Neural cell (in vitro differentiated cells): ENCODE measurements at regions not wholly inside any gene's neighbourhood (a gene's known extent, or its start where the extent isn't known, plus 50 kb on each side); places are given as distances from the start of the nearest gene placed in this dataset.

ENCODE experiments used
- H2AFZ ChIP-seq: fragments of 200-600, 300-800 bp; sonication (generic), shearing (Covaris generic); 2 replicates; pipeline ENCODE4 v1.6.0; 2014; ENCODE audit warnings: low read depth, mild to moderate bottlenecking, antibody characterized with exemption, low read length, moderate library complexity
- H3F3A ChIP-seq: fragments of 200-600 bp; shearing (Covaris generic); 2 replicates; pipeline ENCODE4 v1.6.1; 2016; ENCODE audit warnings: mild to moderate bottlenecking, moderate library complexity, mixed read lengths, antibody characterized with exemption, low read length; ENCODE audit not compliant: insufficient read depth, poor library complexity, severe bottlenecking
- H3K27ac ChIP-seq: fragments of 200-600, 300-800 bp; sonication (generic), shearing (Covaris generic); 2 replicates; pipeline ENCODE4 v1.5.1; 2014; ENCODE audit warnings: mild to moderate bottlenecking, low read length, moderate library complexity
- H3K27me3 ChIP-seq: fragments of 300-800, 200-600 bp; sonication (generic), shearing (Covaris generic); 2 replicates; pipeline ENCODE4 v1.6.0; 2014; ENCODE audit warnings: mild to moderate bottlenecking, low read depth, low read length, moderate library complexity; ENCODE audit not compliant: insufficient read depth
- H3K36me3 ChIP-seq: fragments of 300-800, 200-600 bp; sonication (generic), shearing (Covaris generic); 2 replicates; pipeline ENCODE4 v1.5.1; 2014; ENCODE audit warnings: mild to moderate bottlenecking, antibody characterized with exemption, low read length, moderate library complexity; ENCODE audit not compliant: insufficient read depth
- H3K4me2 ChIP-seq: fragments of 300-800, 200-600 bp; sonication (generic), shearing (Covaris generic); 2 replicates; pipeline ENCODE4 v1.6.0; 2014; ENCODE audit warnings: mild to moderate bottlenecking, low read length
- H3K4me3 ChIP-seq: fragments of 300-800, 200-600 bp; sonication (generic), shearing (Covaris generic); 2 replicates; pipeline ENCODE4 v1.5.1; 2014; ENCODE audit warnings: mild to moderate bottlenecking, low read length, moderate library complexity
- H3K79me2 ChIP-seq: fragments of 200-600 bp; shearing (Covaris generic); replicated peaks from 2 replicates; pipeline ENCODE4 v1.6.0; 2014; ENCODE audit warnings: mild to moderate bottlenecking, low read length, moderate library complexity; ENCODE audit not compliant: insufficient read depth
- H3K9ac ChIP-seq: fragments of 300-800, 200-600 bp; sonication (generic), shearing (Covaris generic); 2 replicates; pipeline ENCODE4 v1.6.1; 2016; ENCODE audit warnings: mild to moderate bottlenecking, low read length, mixed read lengths
- H3K9me2 ChIP-seq: fragments of 200-600 bp; shearing (Covaris generic); 2 replicates; pipeline ENCODE4 v1.6.1; 2016; ENCODE audit warnings: mild to moderate bottlenecking, low read length, mixed read lengths; ENCODE audit not compliant: insufficient read depth
- H3K9me3 ChIP-seq: fragments of 200-600, 300-800 bp; sonication (generic), shearing (Covaris generic); 2 replicates; pipeline ENCODE4 v1.6.1; 2016; ENCODE audit warnings: mild to moderate bottlenecking, mixed run types, low read length, moderate library complexity, mixed read lengths
- H4K20me1 ChIP-seq: fragments of 200-600 bp; shearing (Covaris generic); 2 replicates; pipeline ENCODE4 v1.6.1; 2016; ENCODE audit warnings: mild to moderate bottlenecking, mixed run types; ENCODE audit not compliant: insufficient read depth
- CTCF ChIP-seq: fragments of 450-650 bp; IDR thresholded peaks from 2 replicates; pipeline ENCODE4 v1.5.1; 2014; ENCODE audit warnings: antibody characterized with exemption, mild to moderate bottlenecking, moderate library complexity; ENCODE audit not compliant: poor library complexity, severe bottlenecking
- EP300 ChIP-seq: fragments of 450-650 bp; conservative IDR thresholded peaks from 2 replicates; pipeline ENCODE4 v1.6.1; 2014; ENCODE audit warnings: antibody characterized with exemption, mild to moderate bottlenecking, moderate library complexity; ENCODE audit not compliant: poor library complexity, severe bottlenecking
- EZH2 ChIP-seq: fragments of 200-600, 300-800 bp; shearing (Covaris generic), sonication (generic); IDR thresholded peaks from 2 replicates; pipeline ENCODE4 v1.6.1; 2014; ENCODE audit warnings: antibody characterized with exemption, low read length, borderline replicate concordance, mild to moderate bottlenecking; ENCODE audit not compliant: insufficient read depth, poor library complexity, severe bottlenecking
- MXI1 ChIP-seq: fragments of 450-650 bp; conservative IDR thresholded peaks from 2 replicates; pipeline ENCODE4 v1.6.1; 2014; ENCODE audit warnings: antibody characterized with exemption, mild to moderate bottlenecking; ENCODE audit not compliant: poor library complexity, severe bottlenecking
- POLR2AphosphoS5 ChIP-seq: IDR thresholded peaks from 2 replicates; pipeline ENCODE4 v1.6.1; 2012
- RAD21 ChIP-seq: fragments of 450-650 bp; conservative IDR thresholded peaks from 2 replicates; pipeline ENCODE4 v1.6.1; 2014; ENCODE audit warnings: antibody characterized with exemption, mild to moderate bottlenecking, moderate library complexity
- REST ChIP-seq: IDR thresholded peaks from 2 replicates; pipeline ENCODE4 v1.6.1; 2012; ENCODE audit warnings: borderline replicate concordance
- SMC3 ChIP-seq: fragments of 450-650 bp; conservative IDR thresholded peaks from 2 replicates; pipeline ENCODE4 v1.6.1; 2014; ENCODE audit warnings: antibody characterized with exemption, mild to moderate bottlenecking, moderate library complexity; ENCODE audit not compliant: poor library complexity
- TAF1 ChIP-seq: IDR thresholded peaks from 2 replicates; pipeline ENCODE4 v1.6.1; 2012; ENCODE audit warnings: low read depth

DNA sequence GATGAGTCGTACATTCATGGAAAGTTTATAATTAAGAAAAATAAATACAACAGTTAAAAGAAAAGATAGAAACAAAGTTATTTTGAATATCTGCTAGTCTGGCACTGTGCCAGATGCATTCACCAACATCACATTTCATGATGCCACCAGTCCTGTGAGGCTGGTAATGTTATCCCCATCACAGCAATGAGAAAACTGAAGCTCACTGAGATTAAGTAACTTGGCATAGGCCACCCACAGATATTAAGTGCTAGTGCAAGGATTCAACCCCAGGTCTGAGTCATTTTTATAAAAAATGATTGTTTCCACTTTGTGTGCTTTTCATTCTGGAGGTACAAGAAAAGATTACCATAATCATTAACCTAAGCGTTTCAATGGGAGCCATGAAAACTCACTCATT, 65.0 kb upstream of the IL15 start:
- Histone ChIP-seq H3F3A (no peaks in the 10 kb centered on the region), H3K9ac (no peak overlapping the region), H2AFZ (no peak overlapping the region), H3K79me2 (no peaks in the 10 kb centered on the region), H3K9me2 (no peaks in the 10 kb centered on the region), H3K27ac (no peak overlapping the region), H3K36me3 (no peaks in the 10 kb centered on the region), H3K4me2 (no peak overlapping the region), H4K20me1 (no peaks in the 10 kb centered on the region), H3K27me3 (no peaks in the 10 kb centered on the region), H3K4me3 (no peak overlapping the region), H3K9me3 (no peaks in the 10 kb centered on the region)
- no peak for TF ChIP-seq REST
- no peak for TF ChIP-seq MXI1
- TF ChIP-seq EP300 = no peak
- TF ChIP-seq RAD21 = no peak
- TF ChIP-seq CTCF = no peak
- no peak for TF ChIP-seq POLR2AphosphoS5
- no peak for TF ChIP-seq EZH2
- no peak for TF ChIP-seq TAF1
- no peak for TF ChIP-seq SMC3

- H3K36me3 ChIP-seq = no peaks in the 10 kb centered on the region
- no peaks in the 10 kb centered on the region for H3K9me2 ChIP-seq
- no peaks in the 10 kb centered on the region for H3K79me2 ChIP-seq
- H4K20me1 ChIP-seq = no peaks in the 10 kb centered on the region
- H3K27ac ChIP-seq = no peak overlapping the region
- H3K4me3 ChIP-seq = no peak overlapping the region
- H3K4me2 ChIP-seq = no peak overlapping the region
- TF ChIP-seq REST = no peak
- no peak for TF ChIP-seq MXI1
- no peak for TF ChIP-seq EZH2
- H3K9me3 ChIP-seq = no peaks in the 10 kb centered on the region
- no peaks in the 10 kb centered on the region for H3F3A ChIP-seq
- H2AFZ ChIP-seq = no peak overlapping the region
- H3K9ac ChIP-seq = no peak overlapping the region
- H3K27me3 ChIP-seq = no peaks in the 10 kb centered on the region
Observed at GRCh38 chr4:141571793-141572192, 64.6 kb upstream of the IL15 start.
